ENCODE measurements at regions not wholly inside any gene's neighbourhood (a gene's known extent, or its start where the extent isn't known, plus 50 kb on each side); places are given as distances from the start of the nearest gene placed in this dataset.
"Not testable (repeated sequence)": the region's sequence is repeated elsewhere in the genome, so short reads cannot be mapped to it uniquely, and the experiment has no call there.

- no peak for DNase-seq
Measured at GRCh38 chr12:66733321-66733720, 54.4 kb upstream of the GRIP1 start.

- DNase-seq = no peak
Measured at GRCh38 chr12:66733839-66734238, 55.0 kb upstream of the GRIP1 start.

DNA sequence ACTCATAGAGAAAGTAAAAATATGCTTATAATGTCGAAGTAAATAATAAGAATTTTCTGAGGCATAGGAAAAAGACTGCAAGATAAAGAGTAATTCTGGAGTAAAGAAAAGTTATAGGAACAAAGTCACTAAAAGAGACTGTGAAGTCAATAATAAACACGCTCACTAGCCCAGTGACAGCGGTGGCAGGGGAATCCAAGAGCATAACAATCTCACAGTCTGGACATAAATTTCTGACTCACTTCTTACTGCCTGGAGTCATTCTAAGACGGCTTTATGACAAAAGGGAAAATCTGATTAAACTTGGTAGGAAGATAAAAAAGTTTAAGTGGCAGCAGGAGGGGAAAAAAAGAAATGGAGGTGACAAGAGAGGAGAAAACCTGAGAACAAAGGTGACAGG, 56.4 kb upstream of the GRIP1 start:
- no peak for DNase-seq

GRCh38 chr12:66736931-66737330, 58.1 kb upstream of the GRIP1 start:
- DNase-seq = no peak

GRCh38 chr12:66739266-66739665, 60.4 kb upstream of the GRIP1 start:
- no peak for DNase-seq

DNA sequence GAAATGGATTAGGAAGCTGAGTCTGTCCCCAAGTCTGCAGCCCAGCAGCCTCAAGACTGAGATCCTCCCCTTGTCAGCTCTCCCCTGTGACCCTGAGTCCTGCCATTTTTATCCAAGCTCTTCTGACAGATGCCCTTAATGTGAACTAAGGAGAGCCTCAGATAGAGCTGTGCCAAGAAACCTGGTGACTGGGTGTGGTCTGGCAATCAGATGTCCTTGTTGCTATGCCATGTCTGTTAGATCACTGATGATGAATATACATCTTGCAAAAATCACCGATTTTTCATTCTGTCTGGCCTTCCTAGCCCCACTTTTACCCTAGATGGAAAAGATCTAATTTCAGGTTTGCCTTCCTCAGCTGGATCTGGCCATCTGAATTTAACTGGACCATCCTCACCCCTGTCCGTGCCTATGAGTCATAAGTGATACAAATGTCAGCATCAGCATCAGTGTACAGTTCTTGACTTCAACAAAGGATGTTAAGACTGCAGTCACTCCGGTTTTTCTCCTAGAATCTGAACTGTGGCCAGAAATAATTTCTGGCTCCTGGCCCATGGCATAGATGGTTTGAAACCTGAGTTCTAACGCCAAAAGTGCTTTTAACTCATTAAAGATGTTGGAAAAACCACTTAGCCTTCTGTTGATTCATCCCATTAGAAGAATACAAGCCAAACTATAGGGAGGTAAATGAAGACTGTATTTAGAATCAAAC, 61.2 kb upstream of the GRIP1 start:
- DNase-seq = no peak

DNA sequence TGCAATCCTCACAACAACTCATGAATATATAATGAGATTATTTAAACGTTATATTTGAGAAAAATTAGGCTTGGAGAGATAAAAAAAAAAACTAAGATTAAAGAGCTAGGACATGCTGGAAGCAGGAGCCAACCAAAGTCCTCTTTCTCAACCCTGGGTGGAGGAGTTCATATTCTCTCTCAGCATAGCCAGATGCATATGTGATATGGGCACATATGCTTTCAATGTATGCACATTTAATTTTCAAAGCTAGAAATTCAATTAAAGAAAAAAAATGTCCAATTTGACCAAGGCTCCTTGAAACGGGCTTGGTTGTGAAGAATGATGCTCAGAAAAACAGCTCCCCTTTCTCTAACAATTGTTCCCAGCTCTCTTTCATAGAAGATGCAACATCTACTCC, 61.9 kb upstream of the GRIP1 start:
- DNase-seq = no peak

DNA sequence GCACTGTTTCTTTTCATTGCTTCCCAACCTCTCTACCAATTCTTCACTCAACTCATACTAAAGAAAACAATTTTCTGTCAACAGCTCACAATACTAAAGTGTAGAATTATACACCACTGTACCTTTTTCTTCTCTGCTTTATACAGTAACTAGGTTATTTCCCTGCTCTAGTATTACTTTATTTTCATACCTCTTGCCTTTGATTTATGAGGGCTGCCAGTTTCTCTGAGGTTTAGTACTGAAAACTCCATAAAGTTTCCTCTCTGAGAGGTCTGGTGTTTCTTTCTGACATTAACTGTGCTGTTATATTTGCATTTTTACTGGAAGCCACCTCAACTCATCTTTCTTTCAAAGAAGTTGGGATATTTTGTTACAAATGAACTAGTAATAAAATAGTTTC, 63.0 kb upstream of the GRIP1 start:
- no peak for DNase-seq

GRCh38 chr12:66742508-66743367, 63.9 kb upstream of the GRIP1 start:
- no peak for DNase-seq

GRCh38 chr12:66744461-66744860, 65.6 kb upstream of the GRIP1 start:
- DNase-seq = no peak

- DNase-seq = no peak
Measured at GRCh38 chr12:66744956-66745383, 66.1 kb upstream of the GRIP1 start.

DNA sequence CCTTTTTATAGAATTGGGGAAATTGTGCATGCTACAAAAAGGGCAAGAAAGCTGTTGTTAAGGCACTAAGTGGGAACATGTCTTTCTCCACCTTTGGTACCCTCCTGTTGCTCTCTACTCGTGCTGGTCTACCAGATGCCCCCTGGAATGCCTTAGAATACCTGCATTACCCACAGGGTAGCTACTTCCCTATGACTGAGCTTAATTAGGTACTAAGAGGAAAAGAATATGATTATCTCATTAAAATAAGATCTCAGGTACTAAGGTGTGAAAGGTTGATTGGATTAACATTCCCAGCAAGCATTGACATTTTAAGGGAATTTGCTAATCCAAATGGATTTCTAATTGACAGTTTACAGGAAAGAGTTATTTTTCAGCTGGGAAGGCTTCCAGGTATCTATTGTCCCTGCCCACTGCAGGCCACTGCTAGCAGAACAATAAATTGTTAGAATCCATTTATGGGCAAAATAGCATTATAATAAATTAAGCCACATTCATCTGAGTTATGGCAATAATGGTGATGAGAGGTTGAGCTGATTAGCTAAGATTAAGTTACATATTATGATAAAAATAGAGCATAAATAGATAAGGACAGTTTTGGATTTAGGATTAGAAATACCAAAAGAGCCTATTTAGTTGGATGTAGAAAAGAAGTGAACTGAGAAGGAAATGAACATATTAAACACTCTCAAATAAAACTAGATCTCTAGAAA, 67.8 kb upstream of the GRIP1 start:
- no peak for DNase-seq

- no peak for DNase-seq
Measured at GRCh38 chr12:66751432-66752113, 72.7 kb upstream of the GRIP1 start.

- no peak for DNase-seq
Measured at GRCh38 chr12:66753810-66754209, 74.9 kb upstream of the GRIP1 start.

GRCh38 chr12:66755727-66756395, 77.0 kb upstream of the GRIP1 start:
- no peak for DNase-seq

GRCh38 chr12:66756631-66757030, 77.8 kb upstream of the GRIP1 start:
- DNase-seq = no peak

GRCh38 chr12:66760122-66760521, 81.2 kb upstream of the GRIP1 start:
- not testable (repeated sequence) for DNase-seq

- DNase-seq = no peak
Measured at GRCh38 chr12:66763467-66763866, 84.6 kb upstream of the GRIP1 start.

GRCh38 chr12:66765204-66765603, 86.3 kb upstream of the GRIP1 start:
- DNase-seq = no peak

DNA sequence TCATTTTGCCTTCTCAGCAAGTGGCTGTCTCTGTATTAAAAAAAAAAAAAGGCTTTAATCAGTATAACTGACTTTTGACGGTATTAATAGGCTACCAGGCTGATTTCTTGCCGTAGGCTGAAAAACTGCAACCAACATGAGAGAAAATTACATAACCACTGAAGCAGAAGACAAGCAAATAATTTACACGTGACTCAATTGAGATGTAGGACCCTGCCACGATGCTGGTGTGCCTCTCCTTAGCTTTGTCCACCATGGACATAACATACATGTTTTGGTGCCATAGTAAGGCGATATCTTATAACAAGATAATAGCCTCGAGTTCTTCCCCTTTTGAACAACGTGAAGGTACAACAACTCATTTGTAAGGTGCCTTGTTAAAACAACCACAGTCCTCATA, 88.7 kb upstream of the GRIP1 start:
- DNase-seq = no peak

- DNase-seq = no peak
Measured at GRCh38 chr12:66768293-66768692, 89.4 kb upstream of the GRIP1 start.

GRCh38 chr12:66774929-66775328, 96.1 kb upstream of the GRIP1 start:
- no peak for DNase-seq

- no peak for DNase-seq
Measured at GRCh38 chr12:66775871-66776270, 97.0 kb upstream of the GRIP1 start.

All from fibroblast of skin of right biceps (primary cell).